Gastrocnemius medialis (tissue), 4 donors: ENCODE measurements at regions not wholly inside any gene's neighbourhood (a gene's known extent, or its start where the extent isn't known, plus 50 kb on each side); places are given as distances from the start of the nearest gene placed in this dataset.

Experiments
- ATAC-seq, 2 donors: fragments of 150-250 bp; one replicate each; pipeline ENCODE4 v1.9.1; 2016
- DNase-seq, 2 donors: peaks; one replicate each; pipeline ENCODE4 v3.0.0-alpha.2; 2019
- H3K27ac ChIP-seq, 4 donors: fragments of 200-600 bp; sonication (generic); 1 replicate in 1 of 4; 2 replicates in 3 of 4; pipeline ENCODE4 v1.5.1; 2016 to 2018; ENCODE audit warnings: mild to moderate bottlenecking in 2 of 4, moderate library complexity in 1 of 4
- H3K27me3 ChIP-seq, 3 donors: fragments of 200-600 bp; sonication (generic) in 2 of 3; 1 replicate in 1 of 3; 2 replicates in 2 of 3; pipeline versions ENCODE4 v1.5.1 to v1.6.0; 2016 to 2019; ENCODE audit warnings: mild to moderate bottlenecking in 1 of 3, moderate library complexity in 1 of 3
- H3K36me3 ChIP-seq, 2 donors: fragments of 200-600 bp; sonication (generic) in 1 of 2; one replicate each; pipeline ENCODE4 v1.5.1; 2017 to 2018
- H3K4me1 ChIP-seq, 2 donors: fragments of 200-600 bp; sonication (generic) in 1 of 2; one replicate each; pipeline ENCODE4 v1.5.1; 2016 to 2017; ENCODE audit warnings: mild to moderate bottlenecking in 2 of 2
- H3K4me3 ChIP-seq, 4 donors: fragments of 200-600 bp; sonication (generic) in 3 of 4; 1 replicate in 1 of 4; 2 replicates in 3 of 4; pipeline ENCODE4 v1.5.1; 2016 to 2019; ENCODE audit warnings: mild to moderate bottlenecking in 2 of 4
- H3K9me3 ChIP-seq, 3 donors: fragments of 200-600 bp; sonication (generic) in 2 of 3; 1 replicate in 1 of 3; 2 replicates in 2 of 3; pipeline ENCODE4 v1.5.1; 2016 to 2019
- CTCF ChIP-seq, 5 experiments: fragments of 450-650 bp in 3 of 5; fragments of 200-600 bp in 2 of 5; sonication (generic) in 2 of 5; IDR thresholded peaks in 4 of 5; conservative IDR thresholded peaks in 1 of 5; 1 replicate in 4 of 5; 2 replicates in 1 of 5; pipeline ENCODE4 v1.5.1; 2016 to 2019; ENCODE audit warnings: antibody characterized with exemption in 5 of 5, mild to moderate bottlenecking in 3 of 5, moderate library complexity in 3 of 5
- POLR2A ChIP-seq, 2 donors: fragments of 450-650 bp; IDR thresholded peaks; one replicate each; pipeline ENCODE4 v1.6.1; 2017; ENCODE audit warnings: antibody characterized with exemption in 2 of 2, mild to moderate bottlenecking in 2 of 2, moderate library complexity in 2 of 2
- in situ Hi-C, 4 donors: fragments of 200-750 bp; cut with MboI; loops; one replicate each; pipeline versions ENCODE4 v1.15.0 to v1.8.0; 2017; ENCODE audit warnings: low sequenced_read_pairs in 4 of 4
- intact Hi-C: fragments of 100-400 bp; cut with DNase I; formaldehyde crosslinking; loops from one replicate; pipeline ENCODE4 v1.15.1; 2023; ENCODE audit warnings: low total_unique reads

- Histone ChIP-seq H3K4me3 (no peak overlapping the region), H3K27ac (no peak overlapping the region), H3K36me3 (no peaks in the 10 kb centered on the region), H3K4me1 (no peaks in the 10 kb centered on the region), H3K9me3 (no peaks in the 10 kb centered on the region), H3K27me3 (no peaks in the 10 kb centered on the region)
- no peak for TF ChIP-seq POLR2A (IDR thresholded peaks at IDR 0.05)
- TF ChIP-seq CTCF (IDR thresholded peaks at IDR 0.05 in 4 of 5, conservative IDR thresholded peaks at IDR 0.05 in 1 of 5) = no peak
- in situ Hi-C loops (no loop called here), intact Hi-C loops (no loop called here)
- ATAC-seq (no peak), DNase-seq (no peak)
Observed at GRCh38 chr7:84629640-84630318, 435.2 kb upstream of the SEMA3A start.

DNA sequence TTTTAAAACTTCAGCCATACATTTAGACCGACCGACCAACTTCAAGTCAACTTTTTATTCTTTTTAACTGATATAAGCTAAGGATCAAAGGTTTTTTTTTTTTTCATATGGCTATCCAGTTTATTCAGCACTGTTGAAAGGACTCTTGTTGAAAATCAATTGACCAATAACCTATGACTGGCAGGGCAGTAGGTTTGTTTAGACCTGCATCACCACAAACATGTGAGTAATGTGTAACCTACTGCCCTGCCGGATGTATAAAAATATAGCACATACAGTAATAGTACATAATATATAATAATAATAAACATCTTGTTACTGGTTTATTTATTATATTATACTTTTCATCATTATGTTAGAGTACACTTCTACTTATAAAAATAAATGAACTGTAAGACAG lies 434.6 kb upstream of the SEMA3A start:
- no peak for TF ChIP-seq CTCF (IDR thresholded peaks at IDR 0.05 in 4 of 5, conservative IDR thresholded peaks at IDR 0.05 in 1 of 5)
- TF ChIP-seq POLR2A (IDR thresholded peaks at IDR 0.05) = no peak

DNA sequence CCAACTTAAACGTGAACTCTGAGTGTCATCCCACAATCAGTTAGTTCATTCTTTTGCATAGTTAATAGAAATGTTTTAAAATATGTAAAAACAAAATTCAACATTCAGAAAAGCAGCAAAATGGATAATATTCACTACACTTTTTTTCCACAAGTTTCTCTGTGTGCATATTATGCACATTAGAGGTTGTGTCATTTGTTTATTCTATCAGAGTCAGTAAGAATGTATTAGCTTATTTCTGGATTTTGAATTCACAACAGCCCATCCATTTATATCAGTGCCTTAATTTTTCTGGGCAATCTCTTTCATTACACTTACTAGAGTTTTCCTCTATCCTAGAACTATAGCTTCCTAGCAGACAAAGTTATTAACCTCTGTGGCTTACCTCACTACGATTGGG lies 432.7 kb upstream of the SEMA3A start:
- in situ Hi-C loops = no loop called here
- no peaks in the 10 kb centered on the region for H3K27me3 ChIP-seq
- H3K36me3 ChIP-seq = no peaks in the 10 kb centered on the region
- ATAC-seq (no peak), DNase-seq (no peak)
- intact Hi-C loops = no loop called here
- H3K9me3 ChIP-seq = no peaks in the 10 kb centered on the region
- no peak overlapping the region for H3K4me3 ChIP-seq
- no peak for TF ChIP-seq POLR2A (IDR thresholded peaks at IDR 0.05)
- H3K27ac ChIP-seq = no peak overlapping the region
- H3K4me1 ChIP-seq = no peaks in the 10 kb centered on the region

More for the DNA sequence above, 434.6 kb upstream of the SEMA3A start:
- in situ Hi-C loops = no loop called here
- Histone ChIP-seq H3K9me3 (no peaks in the 10 kb centered on the region), H3K27me3 (no peaks in the 10 kb centered on the region), H3K4me3 (no peak overlapping the region), H3K4me1 (no peaks in the 10 kb centered on the region), H3K27ac (no peak overlapping the region), H3K36me3 (no peaks in the 10 kb centered on the region)
- intact Hi-C loops = no loop called here
- DNase-seq (no peak), ATAC-seq (no peak)

DNA sequence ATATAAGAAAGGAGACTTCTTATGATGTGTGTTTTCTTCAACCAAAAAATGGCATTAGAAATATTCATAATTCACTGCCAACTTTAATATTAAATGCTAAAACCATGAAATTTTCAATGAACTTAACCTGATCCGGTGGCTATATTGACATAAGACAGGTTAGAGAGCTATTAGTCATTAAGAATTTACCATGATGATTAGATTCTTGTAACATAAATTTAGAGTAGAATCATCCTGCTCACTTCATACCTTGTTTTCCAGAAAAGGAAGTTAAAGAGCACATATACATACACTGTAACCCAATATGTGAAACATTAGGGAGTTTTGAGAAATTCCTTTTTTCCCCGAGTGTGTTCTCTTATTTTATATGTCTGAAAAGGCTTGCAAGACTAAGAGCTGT lies 430.3 kb upstream of the SEMA3A start:
- intact Hi-C loops (no loop called here), in situ Hi-C loops (no loop called here)
- Histone ChIP-seq H3K27me3 (no peaks in the 10 kb centered on the region), H3K36me3 (no peaks in the 10 kb centered on the region), H3K4me1 (no peaks in the 10 kb centered on the region), H3K9me3 (no peaks in the 10 kb centered on the region), H3K4me3 (no peak overlapping the region), H3K27ac (no peak overlapping the region)
- DNase-seq (no peak), ATAC-seq (no peak)
- TF ChIP-seq POLR2A (IDR thresholded peaks at IDR 0.05) (no peak), CTCF (IDR thresholded peaks at IDR 0.05 in 4 of 5, conservative IDR thresholded peaks at IDR 0.05 in 1 of 5) (no peak)

DNA sequence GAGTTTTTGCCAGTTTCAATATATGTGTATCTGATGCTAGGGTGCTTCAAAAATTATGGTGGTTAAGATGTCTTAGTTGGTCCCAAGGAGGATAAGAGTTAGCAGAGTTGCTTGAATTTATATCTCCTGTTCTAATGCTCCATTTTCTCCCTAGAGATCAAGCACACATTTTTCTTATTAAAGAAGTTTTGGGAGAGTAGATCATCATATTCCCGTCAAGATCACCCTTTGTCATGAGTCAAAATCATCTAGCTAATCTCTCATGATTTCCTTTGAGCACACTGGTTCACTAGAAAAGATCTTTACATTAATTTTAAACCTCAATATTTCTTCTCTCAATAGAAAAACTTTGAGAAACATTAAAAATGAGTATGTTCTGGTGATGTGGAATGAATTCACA lies 429.9 kb upstream of the SEMA3A start:
- no peak overlapping the region for H3K4me3 ChIP-seq
- TF ChIP-seq POLR2A (IDR thresholded peaks at IDR 0.05) (no peak), CTCF (IDR thresholded peaks at IDR 0.05 in 4 of 5, conservative IDR thresholded peaks at IDR 0.05 in 1 of 5) (no peak)

More for the DNA sequence above, 429.9 kb upstream of the SEMA3A start:
- Histone ChIP-seq H3K27me3 (no peaks in the 10 kb centered on the region), H3K27ac (no peak overlapping the region), H3K36me3 (no peaks in the 10 kb centered on the region), H3K4me1 (no peaks in the 10 kb centered on the region), H3K9me3 (no peaks in the 10 kb centered on the region)
- ATAC-seq (no peak), DNase-seq (no peak)
- in situ Hi-C loops (no loop called here), intact Hi-C loops (no loop called here)
